HCT116 (cell line): ENCODE measurements at regions not wholly inside any gene's neighbourhood (a gene's known extent, or its start where the extent isn't known, plus 50 kb on each side); places are given as distances from the start of the nearest gene placed in this dataset.

ENCODE experiments used
- ATAC-seq: fragments of 200-7000 bp; cut with Tn5 transposase; 2 replicates; pipeline ENCODE4 v1.9.1; 2020; ENCODE audit warnings: mild to moderate bottlenecking, moderate library complexity
- BruUV-seq: library from RNA; stranded (reverse); fragments of 400-500 nt; replicated peaks from 2 replicates; lab custom pipeline; 2021; lab: Mats Ljungman, UMichigan
- CTCF ChIA-PET: fragments of 300-600 bp; sonication (Branson Sonifier 250); formaldehyde crosslinking; loops from one replicate; lab custom pipeline; 2021; ENCODE audit warnings: antibody characterized with exemption; lab: Charles Lee
- POLR2A ChIA-PET: fragments of 300-600, 350-600 bp; sonication (Branson Sonifier 250); formaldehyde crosslinking; loops from one replicate; lab custom pipeline; 2021; ENCODE audit warnings: antibody characterized with exemption; lab: Charles Lee
- RAD21 ChIA-PET, 2 experiments: fragments of 300-600 bp; sonication (Branson Sonifier 250); formaldehyde crosslinking; loops; one replicate each; lab custom pipeline; 2023; ENCODE audit warnings: low total read pairs in 2 of 2; ENCODE audit not compliant: uncharacterized antibody in 2 of 2, unreplicated experiment in 2 of 2, low non-redundant PET in 1 of 2; lab: Charles Lee
- DNase-seq: peaks from one replicate; pipeline ENCODE4 v3.0.0-alpha.2; 2010; ENCODE audit warnings: low read depth, low spot score
- H2AFZ ChIP-seq: fragments of 200-600 bp; shearing (Covaris generic), sonication (generic); 2 replicates; pipeline ENCODE4 v1.6.1; 2017; ENCODE audit warnings: low read depth, mixed run types, mixed read lengths, antibody characterized with exemption, low read length; ENCODE audit not compliant: poor library complexity, severe bottlenecking
- H3K27ac ChIP-seq: 2 replicates; pipeline ENCODE4 v1.5.1; 2012; ENCODE audit warnings: low read depth, low read length
- H3K27me3 ChIP-seq: fragments of 200-600 bp; sonication (generic); 2 replicates; pipeline ENCODE4 v1.6.1; 2016; ENCODE audit warnings: mixed run types, low read length, mixed read lengths; ENCODE audit not compliant: insufficient read depth
- H3K36me3 ChIP-seq, 2 experiments: fragments of 200-500 bp in 1 of 2; fragments of 200-600 bp in 1 of 2; sonication (Bioruptor generic) in 1 of 2; sonication (generic) in 1 of 2; 2 replicates each; pipeline versions ENCODE4 v1.5.1 to v1.6.1; 2014 to 2016; ENCODE audit warnings: low read length in 2 of 2, inconsistent platforms in 1 of 2, mixed read lengths in 1 of 2, mixed run types in 1 of 2; ENCODE audit not compliant: insufficient read depth in 2 of 2, control insufficient read depth in 1 of 2
- H3K4me1 ChIP-seq, 2 experiments: fragments of 200-600 bp in 1 of 2; sonication (generic) in 1 of 2; 2 replicates each; pipeline versions ENCODE4 v1.5.1 to v1.6.1; 2012 to 2017; ENCODE audit warnings: low read length in 2 of 2, inconsistent platforms in 1 of 2, mild to moderate bottlenecking in 1 of 2, mixed read lengths in 1 of 2, mixed run types in 1 of 2, moderate library complexity in 1 of 2; ENCODE audit not compliant: insufficient read depth in 2 of 2, control insufficient read depth in 1 of 2
- H3K4me2 ChIP-seq: fragments of 200-600 bp; sonication (generic); 2 replicates; pipeline ENCODE4 v1.6.1; 2017; ENCODE audit warnings: mixed run types, low read length, mixed read lengths
- H3K4me3 ChIP-seq, 2 experiments: fragments of 200-600 bp in 1 of 2; sonication (generic) in 1 of 2; replicated peaks in 1 of 2; 2 replicates each; pipeline ENCODE4 v1.5.1; 2011 to 2016; ENCODE audit warnings: low read length in 2 of 2, control low read depth in 1 of 2, low read depth in 1 of 2, mild to moderate bottlenecking in 1 of 2, mixed read lengths in 1 of 2, mixed run types in 1 of 2
- H3K79me2 ChIP-seq: fragments of 200-600 bp; sonication (generic); 2 replicates; pipeline ENCODE4 v1.6.1; 2017; ENCODE audit warnings: mild to moderate bottlenecking, mixed run types, low read length, moderate library complexity, mixed read lengths; ENCODE audit not compliant: insufficient read depth
- H3K9ac ChIP-seq: fragments of 200-600 bp; sonication (generic); 2 replicates; pipeline ENCODE4 v1.6.1; 2016; ENCODE audit warnings: low read length, mixed read lengths
- H3K9me2 ChIP-seq: fragments of 200-600 bp; sonication (generic), shearing (Covaris generic); 2 replicates; pipeline ENCODE4 v1.6.1; 2017; ENCODE audit warnings: mixed run types, mild to moderate bottlenecking, moderate library complexity; ENCODE audit not compliant: insufficient read depth
- H3K9me3 ChIP-seq, 2 experiments: fragments of 200-500 bp in 1 of 2; fragments of 200-600 bp in 1 of 2; sonication (Bioruptor generic) in 1 of 2; sonication (generic) in 1 of 2; 2 replicates each; pipeline ENCODE4 v1.6.1; 2014 to 2017; ENCODE audit warnings: low read length in 2 of 2, mixed read lengths in 2 of 2, inconsistent platforms in 1 of 2, low read depth in 1 of 2, mild to moderate bottlenecking in 1 of 2, mixed run types in 1 of 2, moderate library complexity in 1 of 2; ENCODE audit not compliant: control insufficient read depth in 1 of 2, insufficient read depth in 1 of 2
- H4K20me1 ChIP-seq: fragments of 200-600 bp; sonication (generic), shearing (Covaris generic); 2 replicates; pipeline ENCODE4 v1.6.1; 2017; ENCODE audit warnings: mixed run types, mild to moderate bottlenecking, moderate library complexity; ENCODE audit not compliant: insufficient read depth
- FOSL1 ChIP-seq: IDR thresholded peaks from 2 replicates; pipeline ENCODE4 v1.6.1; 2012; ENCODE audit warnings: low read depth
- MAX ChIP-seq: IDR thresholded peaks from 2 replicates; pipeline ENCODE4 v1.6.1; 2012
- POLR2A ChIP-seq: IDR thresholded peaks from 2 replicates; pipeline ENCODE4 v1.7.0; 2011; ENCODE audit warnings: borderline replicate concordance; ENCODE audit not compliant: insufficient read depth, insufficient read length; ENCODE audit errors: extremely low read depth
- POLR2AphosphoS5 ChIP-seq: IDR thresholded peaks from 2 replicates; pipeline ENCODE4 v1.6.1; 2011; ENCODE audit warnings: mild to moderate bottlenecking, low read depth, low read length, moderate library complexity
- TCF7L2 ChIP-seq: IDR thresholded peaks from 2 replicates; pipeline ENCODE4 v1.7.0; 2011; ENCODE audit warnings: borderline replicate concordance, inconsistent platforms; ENCODE audit not compliant: insufficient read depth, insufficient read length; ENCODE audit errors: extremely low read depth
- ZFX ChIP-seq: fragments of 450-650 bp; IDR thresholded peaks from 2 replicates; pipeline ENCODE4 v1.6.1; 2017
- intact Hi-C: fragments of 100-400 bp; cut with micrococcal nuclease; formaldehyde crosslinking; loops from 2 replicates; pipeline ENCODE4 v1.10.0; 2022

- BruUV-seq: no TSS peak
- intact Hi-C loops: loop anchor here (5.0 kb wide), 2 partner anchors 91 to 159 kb away; partner anchors contain the start of gene BBX
- peak overlapping the region; percentile 33; the same call in 1 of the 2 replicates for H3K9ac ChIP-seq
- no peaks in the 10 kb centered on the region for H3K9me2 ChIP-seq
- no peak for ATAC-seq
- peak overlapping the region; percentile 73 for H3K4me2 ChIP-seq
- ChIA-PET RAD21 (no interaction called here), POLR2A (interaction anchor here (0.6 kb wide), 1 partner anchor 92 kb away, joined by 3 read pairs; the partner anchor contains the start of gene BBX), CTCF (interaction anchor here (0.6 to 3.7 kb wide), 2 partner anchors 10 to 93 kb away, joined by 3 to 55 read pairs; no protein-coding TSS in a partner anchor)
- no peaks in the 10 kb centered on the region for H3K79me2 ChIP-seq
- no peaks in the 10 kb centered on the region for H4K20me1 ChIP-seq
- H3K27me3 ChIP-seq: no peaks in the 10 kb centered on the region
- H3K36me3 ChIP-seq: no peaks in the 10 kb centered on the region
- H3K4me1 ChIP-seq: peaks cover 5 to 33% of the 10 kb centered on the region in 2 experiments; a peak in 3 of 4 replicates
- H2AFZ ChIP-seq: no peak overlapping the region
- peak overlapping the region; percentile 73 for H3K27ac ChIP-seq
- H3K9me3 ChIP-seq: no peaks in the 10 kb centered on the region
- peak overlapping the region; percentile 16 to 17; a peak in 2 of 4 replicates for H3K4me3 ChIP-seq
- TF ChIP-seq TCF7L2: no peak
- TF ChIP-seq, all 23 proteins: peak for 0
- no peak for DNase-seq
Observed at GRCh38 chr3:107430996-107431245, 53.7 kb downstream of the CCDC54 start.

- TF ChIP-seq ZFX (peak; percentile 81), POLR2A (peak; percentile 63), POLR2AphosphoS5 (peak; percentile 40; the same call in 1 of the 2 replicates), FOSL1 (no peak), MAX (no peak)
- H3K4me2 ChIP-seq: peak overlapping the region; percentile 73
- ATAC-seq (peak; percentile 60), DNase-seq (no peak)
- H3K79me2 ChIP-seq: no peaks in the 10 kb centered on the region
- no TSS peak for BruUV-seq
- CTCF ChIA-PET: interaction anchor here (3.7 kb wide), 1 partner anchor 10 kb away, joined by 55 read pairs; no protein-coding TSS in a partner anchor
- H3K27me3 ChIP-seq: no peaks in the 10 kb centered on the region
- H3K9me3 ChIP-seq: no peaks in the 10 kb centered on the region
- H3K36me3 ChIP-seq: no peaks in the 10 kb centered on the region
- POLR2A ChIA-PET: interaction anchor here (0.6 to 0.8 kb wide), 2 partner anchors 10 to 91 kb away, joined by 3 read pairs; partner anchors contain the start of gene BBX
- RAD21 ChIA-PET: no interaction called here
- no peak overlapping the region for H2AFZ ChIP-seq
- intact Hi-C loops: loop anchor here (5.0 kb wide), 2 partner anchors 91 to 159 kb away; partner anchors contain the start of gene BBX
- H3K4me1 ChIP-seq: peaks cover 5 to 33% of the 10 kb centered on the region in 2 experiments; a peak in 3 of 4 replicates
- peak overlapping the region; percentile 59 for H3K9ac ChIP-seq
- peak overlapping the region; percentile 39 to 54 for H3K4me3 ChIP-seq
- no peaks in the 10 kb centered on the region for H3K9me2 ChIP-seq
- H3K27ac ChIP-seq: peak overlapping the region; percentile 73
- no peaks in the 10 kb centered on the region for H4K20me1 ChIP-seq
Observed at GRCh38 chr3:107431246-107432012, 54.2 kb downstream of the CCDC54 start.
